SH-SY5Y (cell line): ENCODE measurements at regions not wholly inside any gene's neighbourhood (a gene's known extent, or its start where the extent isn't known, plus 50 kb on each side); places are given as distances from the start of the nearest gene placed in this dataset.

Source experiments
- GATA2 ChIP-seq: IDR thresholded peaks from 2 replicates; pipeline ENCODE4 v1.6.1; 2011; ENCODE audit warnings: mild to moderate bottlenecking, low read depth, low read length
- GATA3 ChIP-seq: IDR thresholded peaks from 2 replicates; pipeline ENCODE4 v1.6.1; 2011; ENCODE audit warnings: low read depth, mild to moderate bottlenecking, low read length, moderate library complexity

DNA sequence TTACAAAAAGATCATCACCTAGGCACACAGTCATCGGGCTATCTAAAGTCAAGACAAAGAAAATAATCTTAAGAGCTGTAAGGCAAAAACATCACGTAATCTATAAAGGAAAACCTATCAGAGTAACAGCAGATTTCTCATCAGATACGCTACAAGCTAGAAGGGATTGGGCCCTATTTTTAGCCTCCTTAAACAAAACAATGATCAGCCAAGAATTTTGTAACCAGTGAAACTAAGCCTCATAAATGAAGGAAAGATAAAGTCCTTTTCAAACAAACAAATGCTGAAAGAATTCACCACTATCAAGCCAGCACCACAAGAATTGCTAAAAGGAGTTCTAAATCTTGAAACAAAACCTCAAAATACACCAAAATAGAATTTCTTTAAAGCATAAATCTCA, 191.6 kb upstream of the BMP4 start:
- TF ChIP-seq GATA2 (no peak), GATA3 (no peak)
